Activated CD4-positive, alpha-beta T cell treated with anti-CD3 and anti-CD28 coated beads, Interleukin-2, amount 50 U/mL, for 16 hours (primary cell): ENCODE measurements at regions not wholly inside any gene's neighbourhood (a gene's known extent, or its start where the extent isn't known, plus 50 kb on each side); places are given as distances from the start of the nearest gene placed in this dataset.

ENCODE experiments used
- DNase-seq: peaks from one replicate; pipeline ENCODE4 v3.0.0-alpha.2; 2020

DNA sequence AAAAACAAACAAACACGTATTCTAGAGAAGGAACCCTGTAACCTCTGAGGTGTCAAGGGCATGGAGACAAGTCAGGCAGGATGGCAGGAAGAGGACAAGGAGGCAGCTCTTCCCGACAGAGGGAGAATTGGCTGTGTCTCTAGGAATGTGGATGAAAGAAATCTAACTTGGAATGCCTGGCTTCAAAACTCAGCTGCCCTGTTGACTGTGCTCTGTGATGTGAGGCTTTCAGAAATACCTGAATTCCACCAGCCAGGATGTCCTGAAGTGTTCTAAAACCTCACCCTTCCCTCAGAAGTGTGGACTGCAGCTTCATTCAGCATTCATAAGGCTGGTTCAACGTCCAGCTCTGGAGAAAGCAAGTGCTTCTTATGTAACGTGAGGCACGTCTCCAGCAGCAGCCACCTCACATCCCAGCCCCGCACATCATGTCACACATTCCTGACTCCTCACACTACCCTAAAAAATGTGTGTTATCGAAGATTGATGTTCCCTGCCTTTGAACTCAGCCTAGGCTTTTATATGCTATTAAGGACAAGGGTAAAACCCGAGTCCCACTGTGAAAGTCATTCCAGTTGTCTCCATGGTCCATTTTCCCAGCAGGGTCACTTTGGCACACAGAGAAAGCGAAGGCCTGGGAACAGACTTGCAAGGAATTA is 398.9 kb downstream of the ETS1 start:
- no peak for DNase-seq

DNA sequence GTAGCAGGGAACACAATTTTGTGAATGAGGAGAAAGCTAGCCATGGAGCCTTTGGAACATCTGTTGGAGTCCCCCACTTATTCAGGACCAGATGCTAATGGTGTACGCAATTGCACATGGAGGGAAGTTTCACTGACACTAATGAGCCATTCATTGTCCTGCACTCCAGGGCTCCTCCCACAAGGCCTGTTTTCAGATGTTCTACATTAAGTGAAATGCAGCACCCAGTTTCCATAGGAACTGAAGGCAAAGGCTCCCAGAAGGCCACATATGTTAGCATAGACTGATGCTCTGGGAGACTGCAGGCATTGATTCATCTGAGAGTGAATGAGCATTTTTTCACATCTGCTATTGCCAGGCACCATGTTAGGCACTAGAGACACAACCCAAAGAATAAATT is 399.5 kb downstream of the ETS1 start:
- DNase-seq, result no peak

DNA sequence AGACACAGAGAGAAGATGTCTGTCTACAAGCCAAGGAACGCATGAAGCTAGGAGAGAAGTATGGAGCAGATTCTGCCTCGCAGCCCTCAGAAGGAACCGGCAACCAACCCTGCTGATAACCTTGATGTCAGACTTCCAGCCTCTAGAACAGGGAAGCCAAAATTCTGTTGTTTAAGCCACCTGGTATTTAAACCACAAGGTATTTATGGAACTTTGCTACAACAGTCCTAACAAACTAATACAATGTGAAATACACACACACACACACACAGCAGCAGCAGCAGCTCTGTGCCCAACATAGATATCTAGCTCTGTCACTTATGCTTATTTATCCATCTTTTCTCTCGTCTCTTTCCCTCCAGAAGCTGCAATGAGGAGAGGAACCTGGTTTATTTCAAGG is 400.0 kb downstream of the ETS1 start:
- no peak for DNase-seq

DNA sequence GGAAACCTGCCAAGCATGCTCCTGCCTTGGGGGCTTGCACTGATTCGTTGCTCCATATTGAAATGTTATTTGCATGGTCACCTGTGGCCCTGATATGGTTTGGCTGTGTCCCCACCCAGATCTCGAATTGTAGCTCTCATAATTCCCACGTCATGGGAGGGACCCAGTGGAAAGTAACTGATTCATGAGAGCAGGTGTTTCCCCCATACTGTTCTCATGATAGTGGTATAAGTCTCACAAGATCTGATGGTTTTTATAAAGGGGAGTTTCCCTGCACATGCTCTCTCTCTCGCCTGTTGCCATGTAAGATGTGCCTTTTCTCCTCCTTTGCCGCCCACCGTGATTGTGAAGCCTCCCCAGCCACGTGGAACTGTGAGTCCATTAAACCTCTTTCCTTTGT is 402.4 kb downstream of the ETS1 start:
- DNase-seq, result no peak

DNA sequence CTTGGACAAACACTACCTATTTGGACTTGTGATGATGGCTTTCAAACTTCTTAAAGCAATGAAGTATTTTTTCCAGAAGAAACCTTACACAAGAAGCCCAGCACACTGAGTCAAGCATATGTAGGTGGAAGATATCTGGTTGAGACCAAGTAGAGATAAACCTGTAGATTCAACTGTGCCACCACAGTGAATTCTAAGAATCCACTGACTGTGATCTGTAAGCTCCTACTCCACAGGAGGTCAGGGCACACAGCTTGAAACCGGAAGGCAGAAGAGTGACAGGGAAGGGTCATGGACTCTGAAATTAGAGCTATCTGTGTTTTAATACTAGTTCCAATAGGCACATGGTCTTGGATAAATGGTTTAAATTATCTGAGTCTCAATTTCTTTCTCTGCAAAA is 404.5 kb downstream of the ETS1 start:
- DNase-seq, result peak; percentile 34

DNA sequence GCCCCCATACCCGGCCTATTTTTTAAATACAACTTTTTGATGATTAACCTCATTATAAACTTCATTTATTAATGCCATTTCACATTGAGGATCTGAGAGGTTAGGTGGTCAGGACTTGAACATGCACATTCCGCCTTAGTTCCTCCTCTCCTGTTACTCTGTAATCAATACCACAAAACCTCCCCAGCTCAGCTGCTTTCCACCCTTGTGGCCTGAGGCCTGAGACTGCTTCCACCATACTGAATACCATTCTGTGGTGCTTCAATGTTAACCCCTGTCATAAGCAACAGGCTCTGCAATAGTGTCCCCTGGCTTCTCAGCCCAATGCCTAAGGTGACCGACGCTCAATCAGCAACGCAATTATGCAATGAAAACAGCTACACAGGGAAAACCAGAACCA is 405.4 kb downstream of the ETS1 start:
- no peak for DNase-seq

DNA sequence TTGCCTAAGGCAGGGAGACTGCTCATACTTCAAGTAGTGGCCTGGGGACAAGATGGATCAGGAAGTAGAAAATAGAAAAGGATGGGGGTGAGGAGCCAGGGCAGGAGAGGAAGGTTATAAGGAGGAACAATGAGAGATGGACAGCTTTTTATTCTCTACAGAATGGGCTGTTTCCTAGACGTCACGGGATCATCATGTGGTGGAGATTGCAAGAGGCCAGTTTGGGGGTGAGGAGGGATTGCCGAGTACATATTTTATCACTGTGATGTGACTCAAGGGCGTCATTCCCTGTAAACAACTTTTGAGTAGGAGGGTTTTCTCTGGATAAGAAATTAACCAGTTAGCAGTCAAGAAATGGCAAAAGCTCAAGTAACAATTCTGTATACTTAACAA is 406.3 kb downstream of the ETS1 start:
- DNase-seq, result no peak

DNA sequence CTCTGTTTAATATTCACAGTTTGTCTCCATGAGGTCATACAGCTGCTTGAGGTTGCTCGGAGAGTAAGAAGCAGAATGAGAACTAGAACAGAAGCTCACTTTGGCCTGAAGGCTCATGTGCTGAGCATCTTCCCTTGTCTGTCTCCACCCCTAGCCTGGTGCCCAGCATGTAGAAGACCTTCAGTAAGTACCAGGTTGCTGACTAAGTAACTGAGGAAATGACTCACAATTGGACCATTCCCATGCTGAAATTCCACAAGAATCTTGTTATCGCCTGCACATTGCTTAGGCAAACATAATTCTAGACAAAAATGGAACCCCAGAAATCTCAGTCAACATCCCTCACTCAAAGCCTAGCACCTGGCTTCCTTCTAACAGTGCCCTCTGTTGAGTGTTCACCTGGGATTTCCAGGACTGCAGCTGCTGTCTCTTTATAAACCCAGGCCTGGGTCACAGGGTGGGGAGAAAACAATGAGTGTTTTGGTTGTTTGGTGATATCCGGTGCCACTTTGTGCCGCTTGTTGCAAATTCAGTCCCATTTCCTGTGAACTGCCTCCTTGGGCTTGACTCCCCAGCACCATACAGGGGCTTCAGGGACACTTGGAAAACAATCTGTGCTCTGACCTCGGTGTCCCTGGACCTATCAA is 406.8 kb downstream of the ETS1 start:
- no peak for DNase-seq

DNA sequence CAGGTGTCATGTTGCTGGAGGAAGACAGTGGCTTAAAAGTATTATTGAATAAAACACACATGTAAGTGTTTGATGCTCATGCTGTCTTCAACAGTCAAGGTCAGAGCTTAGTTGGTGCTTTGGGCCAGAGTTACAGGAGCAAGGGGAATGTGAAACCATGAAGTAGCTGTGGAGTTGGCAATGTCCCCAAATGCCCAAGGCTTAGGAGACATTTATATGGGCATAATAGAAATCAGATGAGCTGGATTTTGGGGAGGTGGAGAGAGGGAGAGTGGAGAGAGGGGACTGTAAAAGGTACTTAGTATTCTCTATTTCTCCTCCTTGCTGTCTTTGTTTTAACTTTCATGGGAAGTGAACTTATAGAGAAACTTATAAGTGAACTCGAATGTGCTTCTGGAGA is 407.8 kb downstream of the ETS1 start:
- no peak for DNase-seq

DNA sequence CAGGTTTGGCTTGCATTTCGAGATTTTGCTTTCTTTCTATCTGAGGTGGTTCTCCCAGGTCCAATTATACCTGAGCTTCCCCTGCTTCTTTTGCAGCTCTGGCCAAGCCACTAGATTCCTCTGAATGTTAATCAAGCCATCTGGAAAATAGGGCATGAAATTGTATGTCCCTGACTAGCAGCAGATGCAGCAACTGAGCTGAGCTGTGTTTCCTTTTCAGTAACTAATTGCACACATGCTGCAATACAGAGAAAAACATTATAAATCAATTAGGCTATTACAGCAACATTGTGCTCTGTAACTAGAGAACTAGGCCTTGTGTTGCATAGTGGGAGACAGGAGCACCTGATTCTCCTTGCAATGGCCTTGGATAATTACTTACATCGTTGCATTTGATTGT is 408.3 kb downstream of the ETS1 start:
- DNase-seq, result no peak

DNA sequence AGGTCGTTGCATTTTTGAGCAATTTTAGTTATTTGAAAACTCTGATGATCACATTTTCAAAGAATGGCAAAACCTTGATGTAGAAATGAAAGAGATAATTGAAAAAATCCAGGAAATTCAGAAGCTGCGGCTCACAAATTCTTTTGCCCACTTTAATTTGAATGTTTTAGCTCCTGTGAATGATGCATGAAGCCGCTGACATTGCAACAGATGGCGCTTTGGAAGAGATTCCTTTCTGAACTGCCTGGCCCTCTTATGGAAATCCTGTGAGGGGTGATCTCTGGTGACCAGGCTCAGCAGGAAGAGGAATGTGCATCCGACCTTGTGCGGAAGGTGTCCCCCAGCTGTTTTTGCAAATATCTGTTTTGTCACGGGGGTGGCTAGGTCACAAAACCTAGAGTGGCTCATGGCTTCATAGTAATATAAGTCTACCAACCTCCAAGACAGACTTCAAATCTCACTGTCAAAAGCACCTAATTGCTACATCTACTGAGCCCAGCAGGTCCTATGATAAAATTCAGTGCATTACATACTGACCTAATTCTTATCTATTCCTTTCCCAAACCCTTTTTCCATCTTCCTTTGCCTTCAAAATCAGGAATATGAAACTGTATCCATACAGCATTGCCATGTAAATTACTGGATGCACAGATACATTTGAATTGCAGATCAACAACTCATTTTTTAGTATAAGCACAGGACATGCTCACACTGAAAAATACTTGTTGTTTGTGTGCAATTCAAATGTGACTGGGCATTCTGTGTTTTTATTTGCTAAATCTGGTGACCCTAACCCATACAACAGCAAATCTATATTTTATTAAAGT is 412.7 kb downstream of the ETS1 start:
- no peak for DNase-seq

DNA sequence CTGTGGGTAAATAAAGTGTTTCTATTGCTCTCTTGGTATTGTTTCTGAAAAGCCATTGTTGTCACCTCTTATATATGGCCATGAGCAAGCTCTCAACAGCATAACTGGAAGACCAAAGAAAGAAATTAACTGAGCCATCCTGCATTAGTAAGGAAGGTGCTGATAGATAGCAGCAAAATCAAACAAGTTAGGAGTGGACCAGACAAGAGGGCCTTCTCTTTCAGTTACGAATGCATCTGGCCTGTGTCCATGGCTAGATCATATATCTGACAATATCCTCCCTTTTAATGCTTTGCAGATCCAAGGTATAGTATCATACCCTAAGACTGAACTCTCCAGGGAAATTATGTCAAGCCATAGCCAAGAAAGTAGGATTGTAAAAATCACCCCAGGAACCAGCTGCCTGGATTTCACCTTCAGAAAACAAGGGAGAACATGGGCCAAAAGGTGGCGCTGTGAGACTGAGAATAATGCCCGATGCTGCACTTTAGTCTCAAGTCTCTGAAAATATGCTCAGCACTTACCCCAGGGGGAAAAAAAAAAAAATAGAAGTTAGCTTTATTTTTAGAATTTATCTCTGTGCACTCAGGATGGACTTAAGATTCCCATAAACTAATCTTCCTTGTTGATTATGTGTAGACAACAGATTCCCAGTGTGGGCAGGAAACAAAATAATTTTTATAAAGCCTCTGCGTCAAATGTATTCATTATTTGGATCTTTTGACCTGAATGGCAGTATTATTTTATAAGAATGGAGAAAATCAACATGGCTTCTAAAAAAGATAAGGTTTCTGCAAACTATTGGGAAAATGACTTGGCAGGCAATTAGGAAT is 415.1 kb downstream of the ETS1 start:
- DNase-seq, result peak; percentile 85

DNA sequence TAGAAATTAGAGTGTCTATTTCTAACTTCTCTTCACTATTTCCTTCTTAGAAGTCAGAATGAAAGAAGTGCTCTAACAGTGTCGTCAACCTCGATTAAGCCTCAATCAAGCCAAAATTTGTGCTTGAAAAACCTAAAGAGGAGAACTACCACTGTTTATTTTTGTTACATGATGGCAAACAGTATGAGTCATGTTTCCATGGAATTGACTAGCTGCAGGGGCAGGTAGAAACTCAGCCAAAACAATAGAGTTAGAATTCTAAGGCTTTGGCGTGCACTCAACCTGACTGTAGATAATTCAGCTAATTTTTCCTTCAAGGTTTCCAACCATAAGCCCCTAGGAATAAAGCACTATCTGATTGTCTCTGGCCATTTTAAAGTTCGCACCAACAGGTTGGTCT is 415.9 kb downstream of the ETS1 start:
- no peak for DNase-seq

DNA sequence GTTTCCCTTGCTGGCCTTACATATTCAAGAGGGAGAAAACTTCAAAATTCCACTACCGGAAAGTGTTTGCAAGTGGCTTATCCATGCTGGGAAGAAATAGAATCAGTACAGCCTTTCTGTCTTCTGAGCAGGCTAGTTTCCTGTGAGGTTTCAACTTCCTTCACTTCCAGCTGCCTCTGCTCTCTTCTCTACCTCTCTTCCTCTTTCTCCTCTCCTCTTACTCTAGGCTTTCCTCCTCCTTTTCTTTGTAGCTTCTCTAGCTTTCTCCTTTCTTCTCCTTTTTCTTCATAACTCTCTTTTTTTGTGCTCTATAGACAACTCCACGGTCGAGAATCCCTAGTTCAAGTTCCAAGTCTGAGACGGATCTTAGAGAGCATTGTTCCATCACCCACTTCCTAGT is 421.8 kb downstream of the ETS1 start:
- DNase-seq, result no peak

DNA sequence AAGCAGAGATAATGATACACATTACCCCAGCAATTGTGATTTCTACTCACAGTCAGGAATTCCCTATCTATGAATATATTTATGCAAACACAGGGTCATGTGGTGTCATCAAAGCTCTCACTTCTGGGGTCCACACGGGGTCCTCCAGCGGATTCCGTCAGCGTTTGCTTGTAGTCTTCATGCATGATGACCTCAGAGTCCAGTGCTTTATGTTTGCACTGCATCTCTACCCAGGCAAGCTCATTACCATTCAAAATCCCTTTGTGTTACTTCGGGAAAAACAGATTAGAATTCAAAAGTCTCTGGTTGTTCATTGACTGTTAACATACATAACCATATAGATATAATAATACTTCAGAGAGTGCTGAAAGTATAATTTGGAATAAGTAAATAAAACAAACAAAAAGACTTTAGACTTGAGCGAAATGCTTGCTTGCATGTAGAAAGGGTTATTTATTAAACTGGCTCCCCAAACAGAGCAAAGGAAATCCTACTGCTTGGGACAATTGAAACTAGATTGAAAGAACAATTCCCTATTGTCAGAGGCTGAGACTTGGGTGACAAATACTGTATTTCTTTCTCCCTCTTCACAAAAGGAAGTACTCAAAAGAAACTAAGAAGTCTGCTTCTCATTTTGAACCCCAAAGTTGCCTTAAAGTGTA is 423.1 kb downstream of the ETS1 start:
- no peak for DNase-seq

DNA sequence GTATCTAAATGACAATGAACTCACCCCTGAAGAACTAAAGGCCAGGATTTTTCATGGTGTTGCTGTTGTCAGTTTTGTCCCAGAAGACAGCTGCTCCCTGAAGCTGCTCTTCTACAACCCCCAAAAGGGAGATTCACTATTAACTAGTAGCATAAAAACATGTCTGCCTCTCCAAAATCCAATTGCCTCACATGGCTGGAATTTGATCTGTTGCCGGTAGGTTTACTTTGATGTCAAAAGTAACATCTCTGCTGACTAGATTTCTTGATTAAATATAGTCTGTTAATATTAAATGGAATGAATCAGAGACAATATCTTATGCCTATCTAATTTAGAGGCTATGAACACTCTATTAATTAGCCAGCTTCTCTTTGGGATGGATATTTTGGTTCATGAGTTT is 425.4 kb downstream of the ETS1 start:
- no peak for DNase-seq

DNA sequence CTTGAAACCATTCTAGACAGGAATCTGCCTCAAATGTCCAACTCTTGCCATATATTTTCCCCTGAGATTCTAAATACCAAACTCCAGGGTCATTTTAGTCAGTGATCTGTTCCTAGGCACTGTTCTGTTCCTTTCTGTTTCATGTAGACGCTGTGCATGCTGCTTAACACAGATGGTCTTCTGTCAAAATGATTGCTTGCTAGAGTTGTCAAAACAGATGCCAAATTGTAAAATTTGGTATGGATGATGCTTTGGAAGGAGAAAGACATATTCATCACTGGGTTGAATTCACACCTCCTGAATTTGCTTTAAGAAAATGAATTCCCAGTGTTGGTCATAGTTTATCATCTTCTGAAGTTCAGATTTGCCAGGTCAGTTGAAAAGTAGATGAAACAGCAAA is 425.9 kb downstream of the ETS1 start:
- no peak for DNase-seq

DNA sequence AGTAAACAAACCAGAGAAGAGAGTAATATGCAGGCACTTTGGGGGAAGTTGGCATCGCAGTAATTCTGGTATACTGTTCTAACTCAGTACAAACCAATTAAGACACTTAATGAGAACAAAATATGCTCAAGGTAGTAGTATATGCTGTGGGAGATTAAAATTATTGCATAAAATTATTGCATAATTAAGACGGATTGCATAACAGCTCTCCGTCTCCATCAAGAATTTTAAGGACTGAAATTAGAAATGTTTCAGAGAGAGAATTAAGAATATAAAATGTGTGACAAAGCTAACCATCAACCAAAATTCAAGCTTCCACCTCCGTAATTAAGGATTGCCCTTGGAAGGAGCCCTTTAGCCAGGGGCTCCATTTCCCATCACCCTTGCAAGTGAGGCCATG is 428.5 kb downstream of the ETS1 start:
- DNase-seq, result no peak

DNA sequence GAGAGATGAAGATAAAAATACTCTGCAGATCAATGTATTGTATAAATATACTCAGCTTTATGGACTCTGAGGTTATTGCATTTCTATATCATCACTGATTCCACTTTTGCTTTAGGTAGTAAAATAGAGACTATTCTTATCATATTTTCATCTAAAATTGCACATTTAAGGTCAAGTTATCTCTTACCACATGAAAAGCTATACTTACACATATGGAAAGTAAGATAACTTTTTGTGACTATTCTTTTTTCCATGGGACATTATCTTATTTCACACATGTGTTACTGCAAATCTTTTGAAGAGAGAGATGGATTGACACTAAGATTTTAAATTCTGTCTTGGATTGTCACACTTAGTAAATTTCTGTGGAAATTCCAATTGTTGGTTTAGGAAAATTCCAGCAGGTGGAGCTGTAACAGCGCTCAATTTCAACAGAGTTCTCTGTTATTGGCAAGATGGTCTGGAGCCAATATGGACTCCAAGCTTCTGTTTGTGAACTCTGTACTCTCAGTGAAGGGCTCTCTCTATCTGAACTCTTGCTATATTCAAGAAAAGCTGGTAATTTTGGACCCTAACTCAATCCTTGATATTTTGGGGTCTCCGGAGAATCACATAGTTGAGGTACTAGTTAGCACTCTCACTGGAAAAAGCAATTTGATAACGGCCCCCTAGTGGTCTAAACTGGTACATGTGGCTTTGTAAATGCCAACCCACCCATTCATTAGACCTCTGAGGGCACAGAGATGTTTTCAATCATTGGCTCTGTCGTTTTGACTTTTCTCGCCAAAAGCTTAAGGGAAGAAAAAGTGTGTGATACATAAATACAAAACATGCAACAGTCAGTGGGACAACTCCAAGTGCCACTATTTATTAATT is 429.7 kb downstream of the ETS1 start:
- peak; percentile 74 for DNase-seq

DNA sequence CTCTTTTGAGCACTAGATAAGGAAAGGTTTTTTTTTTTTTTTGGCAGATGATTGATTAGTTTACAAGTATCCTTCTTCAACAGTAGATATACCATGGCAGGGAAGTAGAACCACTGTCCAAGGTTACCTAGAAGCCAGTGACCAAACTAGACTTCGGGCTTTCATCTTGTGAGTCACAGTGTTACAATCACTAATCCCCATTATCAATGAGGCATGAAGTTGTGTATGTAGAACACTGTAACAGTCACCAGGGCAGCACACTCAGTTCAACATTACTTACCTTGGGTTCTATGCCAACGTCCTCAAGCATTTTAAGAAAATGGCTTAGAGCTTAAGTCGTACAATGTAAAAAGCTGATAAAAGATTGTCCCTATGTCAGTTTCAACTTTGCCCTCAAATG is 430.9 kb downstream of the ETS1 start:
- no peak for DNase-seq

DNA sequence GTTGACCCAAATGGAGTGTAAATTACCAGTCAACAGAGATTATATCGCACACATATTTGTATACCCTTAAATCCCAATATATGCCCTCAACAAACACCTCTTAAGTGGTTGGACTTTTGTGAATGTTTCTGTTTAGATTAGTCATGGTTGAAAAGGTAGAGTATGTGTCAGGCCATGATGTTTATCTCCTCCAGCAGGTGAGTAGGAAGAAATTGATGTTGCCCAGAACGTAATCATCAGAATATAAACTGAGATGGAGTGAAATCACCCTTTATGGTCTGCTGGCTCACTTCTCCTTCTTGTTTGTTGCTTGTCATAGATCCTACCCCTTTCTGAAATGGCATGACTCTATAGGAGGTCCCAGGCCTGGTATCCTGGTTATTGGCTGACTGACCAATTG is 431.8 kb downstream of the ETS1 start:
- DNase-seq, result no peak

DNA sequence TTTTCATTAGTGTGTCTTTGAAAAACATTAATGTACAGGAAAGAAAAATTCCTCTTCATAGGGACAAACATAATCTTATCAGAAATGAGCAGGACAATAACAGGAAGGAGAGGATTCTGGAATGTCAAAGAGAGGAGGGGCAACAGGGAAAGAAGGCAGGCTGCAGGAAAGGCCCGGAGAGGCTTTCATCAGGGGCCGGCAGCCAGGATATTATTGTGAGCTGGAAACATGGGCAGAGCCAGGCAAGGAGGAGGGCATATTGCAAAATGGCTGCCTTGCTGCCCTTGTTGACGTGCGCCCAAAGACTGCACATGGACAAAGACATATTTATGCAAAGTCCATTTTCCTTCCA is 433.7 kb downstream of the ETS1 start:
- DNase-seq, result no peak
